GM12878 (cell line): ENCODE measurements at regions not wholly inside any gene's neighbourhood (a gene's known extent, or its start where the extent isn't known, plus 50 kb on each side); places are given as distances from the start of the nearest gene placed in this dataset.

ENCODE experiments used
- ATAC-seq: fragments of 200-7000 bp; cut with Tn5 transposase; 3 replicates; pipeline ENCODE4 v1.9.1; 2020; ENCODE audit warnings: mild to moderate bottlenecking, moderate library complexity
- BruUV-seq: library from RNA; stranded (reverse); fragments of 400-500 nt; replicated peaks from 2 replicates; lab custom pipeline; 2021; lab: Mats Ljungman, UMichigan
- CTCF ChIA-PET: fragments of 300-600 bp; sonication (Branson Sonifier 250); formaldehyde crosslinking; extraction: SDS; loops from one replicate; lab custom pipeline; 2021; ENCODE audit warnings: inconsistent platforms; lab: Yijun Ruan, JAX
- POLR2A ChIA-PET: fragments of 350-600 bp; formaldehyde crosslinking; extraction: SDS; loops from one replicate; lab custom pipeline; 2021; ENCODE audit warnings: inconsistent platforms; lab: Charles Lee
- RAD21 ChIA-PET: fragments of 300-600 bp; sonication (Branson Sonifier 250); formaldehyde crosslinking; loops from one replicate; lab custom pipeline; 2023; ENCODE audit warnings: antibody characterized with exemption; ENCODE audit not compliant: unreplicated experiment; lab: Charles Lee
- SMC1A ChIA-PET: fragments of 300-600 bp; sonication (Branson Sonifier 250); formaldehyde crosslinking; loops from one replicate; lab custom pipeline; 2023; ENCODE audit not compliant: unreplicated experiment, uncharacterized antibody; lab: Charles Lee
- DNase-seq: peaks from one replicate; pipeline ENCODE4 v3.0.0-alpha.2; 2011; ENCODE audit warnings: low read depth, low spot score
- FAIRE-seq: peaks from 3 replicates; lab custom pipeline; 2011; peaks lifted over from hg19 to GRCh38; lab: Jason Lieb, UNC
- H2AFZ ChIP-seq: 2 replicates; pipeline ENCODE4 v1.6.0; 2011; ENCODE audit warnings: low read depth, low read length, control low read depth; ENCODE audit not compliant: control insufficient read depth
- H3K27ac ChIP-seq: 2 replicates; pipeline ENCODE4 v1.5.1; 2011; ENCODE audit warnings: control low read depth; ENCODE audit not compliant: control insufficient read depth, insufficient read depth
- H3K27me3 ChIP-seq, 2 experiments: replicated peaks in 1 of 2; 2 replicates each; pipeline versions ENCODE4 v1.6.0 to v1.6.1; 2011; ENCODE audit warnings: low read length in 1 of 2; ENCODE audit not compliant: control insufficient read depth in 2 of 2, insufficient read depth in 2 of 2
- H3K36me3 ChIP-seq, 2 experiments: 2 replicates each; pipeline ENCODE4 v1.5.1; 2011; ENCODE audit warnings: low read length in 1 of 2; ENCODE audit not compliant: control insufficient read depth in 2 of 2, insufficient read depth in 2 of 2
- H3K4me1 ChIP-seq: 2 replicates; pipeline ENCODE4 v1.6.1; 2011; ENCODE audit warnings: mild to moderate bottlenecking, low read length, moderate library complexity, mixed read lengths; ENCODE audit not compliant: control insufficient read depth, insufficient read depth
- H3K4me2 ChIP-seq: 2 replicates; pipeline ENCODE4 v1.6.0; 2011; ENCODE audit warnings: control low read depth; ENCODE audit not compliant: control insufficient read depth, insufficient read depth
- H3K4me3 ChIP-seq: fragments of 200-600 bp; sonication (generic); 2 replicates; pipeline ENCODE4 v1.5.1; 2016
- H3K79me2 ChIP-seq: 2 replicates; pipeline ENCODE4 v1.6.0; 2011; ENCODE audit warnings: low read length; ENCODE audit not compliant: control insufficient read depth, insufficient read depth
- H3K9ac ChIP-seq: 2 replicates; pipeline ENCODE4 v1.8.0; 2011; ENCODE audit warnings: low read length, control low read depth, mixed read lengths; ENCODE audit not compliant: control insufficient read depth, insufficient read depth
- H3K9me3 ChIP-seq: replicated peaks from 3 replicates; pipeline ENCODE4 v1.5.1; 2011; ENCODE audit warnings: mild to moderate bottlenecking, low read length; ENCODE audit not compliant: control insufficient read depth, insufficient read depth
- H4K20me1 ChIP-seq: 2 replicates; pipeline ENCODE4 v1.6.0; 2011; ENCODE audit not compliant: control insufficient read depth, insufficient read depth
- ASH2L ChIP-seq: fragments of 300-600, 200-600 bp; sonication (generic); IDR thresholded peaks from 2 replicates; pipeline ENCODE4 v1.6.1; 2017; ENCODE audit warnings: low read depth, mild to moderate bottlenecking, borderline replicate concordance
- BCLAF1 ChIP-seq: fragments of 450-650 bp; IDR thresholded peaks from 2 replicates; pipeline ENCODE4 v1.6.1; 2017; ENCODE audit warnings: antibody characterized with exemption, mild to moderate bottlenecking, moderate library complexity
- CHD2 ChIP-seq: IDR thresholded peaks from 2 replicates; pipeline ENCODE4 v1.6.1; 2011; ENCODE audit warnings: low read depth, low read length, improper control_type of control experiment, borderline replicate concordance
- CREB1 ChIP-seq: IDR thresholded peaks from 2 replicates; pipeline ENCODE4 v1.6.1; 2012; ENCODE audit warnings: low read depth, mild to moderate bottlenecking, inconsistent platforms
- ESRRA ChIP-seq: IDR thresholded peaks from 2 replicates; pipeline ENCODE4 v1.6.1; 2012; ENCODE audit warnings: mild to moderate bottlenecking, low read length, improper control_type of control experiment
- MEF2B ChIP-seq: fragments of 450-650 bp; IDR thresholded peaks from 2 replicates; pipeline ENCODE4 v1.6.1; 2018; ENCODE audit warnings: mild to moderate bottlenecking, moderate library complexity; ENCODE audit not compliant: partially characterized antibody, poor library complexity, severe bottlenecking
- MLLT1 ChIP-seq: fragments of 450-650 bp; IDR thresholded peaks from 2 replicates; pipeline ENCODE4 v1.6.1; 2016; ENCODE audit warnings: mild to moderate bottlenecking
- NR2C2 ChIP-seq: IDR thresholded peaks from 2 replicates; pipeline ENCODE4 v1.6.1; 2011; ENCODE audit warnings: borderline replicate concordance, low read depth; ENCODE audit not compliant: control insufficient read depth, insufficient read length
- PML ChIP-seq: IDR thresholded peaks from 2 replicates; pipeline ENCODE4 v1.6.1; 2012; ENCODE audit warnings: low read length, inconsistent platforms
- POLR2AphosphoS2 ChIP-seq: IDR thresholded peaks from 2 replicates; pipeline ENCODE4 v1.6.1; 2011; ENCODE audit warnings: low read depth, mild to moderate bottlenecking, low read length, improper control_type of control experiment, moderate library complexity
- SMC3 ChIP-seq: IDR thresholded peaks from 2 replicates; pipeline ENCODE4 v1.6.1; 2011; ENCODE audit warnings: low read length, improper control_type of control experiment, borderline replicate concordance
- TCF12 ChIP-seq: IDR thresholded peaks from 2 replicates; pipeline ENCODE4 v1.6.1; 2011; ENCODE audit warnings: low read depth, mild to moderate bottlenecking, low read length
- USF2 ChIP-seq: IDR thresholded peaks from 2 replicates; pipeline ENCODE4 v1.6.1; 2011; ENCODE audit warnings: low read depth, low read length, improper control_type of control experiment, borderline replicate concordance
- ZNF217 ChIP-seq: fragments of 450-650 bp; IDR thresholded peaks from 2 replicates; pipeline ENCODE4 v1.6.1; 2017; ENCODE audit warnings: antibody characterized with exemption, mild to moderate bottlenecking
- WGBS: methylation state at CpG from one replicate; pipeline ENCODE4 v1.1.6; 2016; ENCODE audit warnings: low lambda C conversion rate; ENCODE audit not compliant: insufficient replicate concordance, insufficient coverage; ENCODE audit errors: missing lambda C conversion rate; 5-methylcytosine and 5-hydroxymethylcytosine counted together
- in situ Hi-C: fragments of 300-500 bp; cut with MboI; formaldehyde crosslinking; loops from 9 replicates; pipeline ENCODE4 v1.14.3; 2018; ENCODE audit warnings: mixed read lengths
- intact Hi-C: fragments of 100-400 bp; cut with micrococcal nuclease; formaldehyde crosslinking; loops from one replicate; pipeline ENCODE4 v1.14.2; 2022; ENCODE audit not compliant: unreplicated experiment

- in situ Hi-C loops, result no loop called here
- no peak for ATAC-seq
Measured at GRCh38 chr15:85984241-85984640, 95.4 kb upstream of the AGBL1 start.

More at GRCh38 chr15:85984241-85984640, 95.4 kb upstream of the AGBL1 start:
- H3K4me3 ChIP-seq, result no peak overlapping the region
- no peaks in the 10 kb centered on the region for H3K9me3 ChIP-seq
- 25% methylated on average over 4 of the region's 4 CpGs for WGBS
- ChIA-PET SMC1A (no interaction called here), POLR2A (no interaction called here), CTCF (no interaction called here), RAD21 (no interaction called here)
- no peaks in the 10 kb centered on the region for H3K4me1 ChIP-seq
- TF ChIP-seq USF2, result no peak
- no peak for TF ChIP-seq POLR2AphosphoS2
- TF ChIP-seq BCLAF1, result no peak
- no peak for TF ChIP-seq ASH2L
- no peak for TF ChIP-seq MLLT1
- TF ChIP-seq PML, result no peak
- TF ChIP-seq ESRRA, result no peak
- TF ChIP-seq NR2C2, result no peak
- TF ChIP-seq MEF2B, result no peak
- TF ChIP-seq ZNF217, result no peak
- no peak for TF ChIP-seq SMC3
- TF ChIP-seq CHD2, result no peak
- no peak for TF ChIP-seq CREB1
- TF ChIP-seq TCF12, result no peak
- H3K36me3 ChIP-seq, result no peaks in the 10 kb centered on the region
- DNase-seq (no peak), FAIRE-seq (no peak)
- BruUV-seq, result no TSS peak
- no peak overlapping the region for H3K27ac ChIP-seq
- H2AFZ ChIP-seq, result no peak overlapping the region
- H3K79me2 ChIP-seq, result no peaks in the 10 kb centered on the region
- peaks cover 0 to 1% of the 10 kb centered on the region in 2 experiments; a peak in 1 of 4 replicates for H3K27me3 ChIP-seq
- no peak overlapping the region for H3K4me2 ChIP-seq
- no peak overlapping the region for H3K9ac ChIP-seq
- intact Hi-C loops, result no loop called here
- no peaks in the 10 kb centered on the region for H4K20me1 ChIP-seq
